ENCODE measurements at regions not wholly inside any gene's neighbourhood (a gene's known extent, or its start where the extent isn't known, plus 50 kb on each side); places are given as distances from the start of the nearest gene placed in this dataset.

DNA sequence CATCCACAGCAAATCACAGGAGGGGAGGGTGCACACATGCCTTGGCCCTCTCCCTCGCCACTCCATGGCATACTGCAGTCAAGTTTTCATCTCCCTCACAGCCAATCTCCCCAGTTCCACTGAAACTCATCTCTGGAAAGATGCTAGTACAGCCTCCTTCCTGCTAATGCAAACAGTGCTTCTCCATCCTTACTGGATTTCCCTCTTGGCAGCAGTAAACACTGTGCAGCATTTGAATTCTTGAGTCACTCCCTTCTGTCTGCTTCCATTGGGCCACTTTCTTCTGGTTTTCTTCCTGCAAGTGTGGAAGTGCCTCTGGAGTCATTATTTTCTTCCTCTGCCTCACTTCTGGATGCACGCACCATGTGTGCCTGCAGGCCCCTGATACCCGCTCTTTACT, 460.3 kb downstream of the QKI start:
- no peak overlapping the region for H3K9ac ChIP-seq (ENCODE audit: low read depth, low read length, poor library complexity, severe bottlenecking)
- H4K20me1 ChIP-seq (ENCODE audit: insufficient read depth, low read length, poor library complexity, severe bottlenecking): no peaks in the 10 kb centered on the region
- H3K27me3 ChIP-seq (ENCODE audit: insufficient read depth, low read length, poor library complexity, severe bottlenecking): no peaks in the 10 kb centered on the region
- no peak overlapping the region for H2AFZ ChIP-seq (ENCODE audit: low read length)
- H3K36me3 ChIP-seq (ENCODE audit: insufficient read depth, low read length): no peaks in the 10 kb centered on the region
- H3K4me2 ChIP-seq (ENCODE audit: low read depth, low read length, poor library complexity, severe bottlenecking): no peak overlapping the region
- TF ChIP-seq, protein P1, sequence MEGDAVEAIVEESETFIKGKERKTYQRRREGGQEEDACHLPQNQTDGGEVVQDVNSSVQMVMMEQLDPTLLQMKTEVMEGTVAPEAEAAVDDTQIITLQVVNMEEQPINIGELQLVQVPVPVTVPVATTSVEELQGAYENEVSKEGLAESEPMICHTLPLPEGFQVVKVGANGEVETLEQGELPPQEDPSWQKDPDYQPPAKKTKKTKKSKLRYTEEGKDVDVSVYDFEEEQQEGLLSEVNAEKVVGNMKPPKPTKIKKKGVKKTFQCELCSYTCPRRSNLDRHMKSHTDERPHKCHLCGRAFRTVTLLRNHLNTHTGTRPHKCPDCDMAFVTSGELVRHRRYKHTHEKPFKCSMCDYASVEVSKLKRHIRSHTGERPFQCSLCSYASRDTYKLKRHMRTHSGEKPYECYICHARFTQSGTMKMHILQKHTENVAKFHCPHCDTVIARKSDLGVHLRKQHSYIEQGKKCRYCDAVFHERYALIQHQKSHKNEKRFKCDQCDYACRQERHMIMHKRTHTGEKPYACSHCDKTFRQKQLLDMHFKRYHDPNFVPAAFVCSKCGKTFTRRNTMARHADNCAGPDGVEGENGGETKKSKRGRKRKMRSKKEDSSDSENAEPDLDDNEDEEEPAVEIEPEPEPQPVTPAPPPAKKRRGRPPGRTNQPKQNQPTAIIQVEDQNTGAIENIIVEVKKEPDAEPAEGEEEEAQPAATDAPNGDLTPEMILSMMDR (conservative IDR thresholded peaks at IDR 0.05; ENCODE audit: low read length): no peak
- no peak for TF ChIP-seq EZH2phosphoT487 (IDR thresholded peaks at IDR 0.05; ENCODE audit: borderline replicate concordance)
- peaks cover 7% of the 10 kb centered on the region; the same call in 1 of the 2 replicates for H3K9me3 ChIP-seq (ENCODE audit: insufficient read depth, low read depth, low read length)
- H3K79me2 ChIP-seq (ENCODE audit: insufficient read depth, low read length): no peaks in the 10 kb centered on the region
- H3F3A ChIP-seq (ENCODE audit: low read depth): no peaks in the 10 kb centered on the region
- no peak overlapping the region for H3K4me3 ChIP-seq (ENCODE audit: low read length, poor library complexity, severe bottlenecking)
- no peaks in the 10 kb centered on the region for H3K9me2 ChIP-seq (replicated peaks; ENCODE audit: low read depth, low read length)
- no peaks in the 10 kb centered on the region for H3K4me1 ChIP-seq (ENCODE audit: insufficient read depth, low read length, poor library complexity, severe bottlenecking)

DNA sequence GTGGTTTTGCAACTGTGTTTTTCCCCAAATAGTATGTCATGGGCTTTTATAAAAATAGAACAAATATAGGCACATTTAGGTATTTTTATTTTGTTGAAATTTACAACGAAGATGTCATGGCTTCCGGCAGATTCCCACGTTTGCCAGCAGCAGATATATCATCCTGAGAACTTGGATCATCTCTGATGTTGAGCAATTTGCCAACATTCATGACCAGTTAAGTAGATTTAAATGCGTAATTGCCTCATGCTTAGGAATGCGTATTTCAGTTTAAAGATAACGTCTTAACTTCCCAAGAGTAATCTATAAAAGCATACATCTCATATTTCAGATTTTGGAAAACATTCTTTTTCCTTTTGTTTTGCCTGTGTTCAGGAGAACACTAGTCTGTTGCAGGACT, 457.8 kb downstream of the QKI start:
- Histone ChIP-seq H3K9me2 (replicated peaks; ENCODE audit: low read depth, low read length) (no peaks in the 10 kb centered on the region), H2AFZ (ENCODE audit: low read length) (no peak overlapping the region), H3K9ac (ENCODE audit: low read depth, low read length, poor library complexity, severe bottlenecking) (no peak overlapping the region), H3K36me3 (ENCODE audit: insufficient read depth, low read length) (no peaks in the 10 kb centered on the region), H3K79me2 (ENCODE audit: insufficient read depth, low read length) (no peaks in the 10 kb centered on the region), H3K4me3 (ENCODE audit: low read length, poor library complexity, severe bottlenecking) (no peak overlapping the region), H3K4me2 (ENCODE audit: low read depth, low read length, poor library complexity, severe bottlenecking) (no peak overlapping the region), H3K4me1 (ENCODE audit: insufficient read depth, low read length, poor library complexity, severe bottlenecking) (no peaks in the 10 kb centered on the region), H3F3A (ENCODE audit: low read depth) (no peaks in the 10 kb centered on the region), H4K20me1 (ENCODE audit: insufficient read depth, low read length, poor library complexity, severe bottlenecking) (no peaks in the 10 kb centered on the region), H3K9me3 (ENCODE audit: insufficient read depth, low read depth, low read length) (no peaks in the 10 kb centered on the region; the same call in 1 of the 2 replicates), H3K27me3 (ENCODE audit: insufficient read depth, low read length, poor library complexity, severe bottlenecking) (no peaks in the 10 kb centered on the region)
- TF ChIP-seq, protein P1 (conservative IDR thresholded peaks at IDR 0.05; ENCODE audit: low read length): no peak
- TF ChIP-seq EZH2phosphoT487 (IDR thresholded peaks at IDR 0.05; ENCODE audit: borderline replicate concordance): no peak

DNA sequence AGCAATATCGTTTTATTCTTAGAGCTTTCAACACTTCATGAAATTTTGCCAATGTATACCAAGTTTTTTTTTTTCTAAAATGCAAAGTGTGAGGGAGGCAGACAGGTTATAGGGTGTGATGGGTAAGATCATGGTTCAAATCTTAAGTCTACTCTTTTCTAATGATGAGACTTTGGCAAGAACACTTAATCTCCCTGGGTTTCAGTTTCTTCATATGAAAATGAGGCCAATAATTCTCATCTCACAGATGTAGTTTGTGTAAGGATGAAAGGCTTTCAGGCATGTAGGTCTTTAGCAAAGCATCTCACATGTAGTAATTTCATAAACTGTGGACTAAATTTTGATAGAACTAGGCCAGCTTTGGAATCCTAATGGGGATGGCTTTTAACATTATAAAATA, 457.1 kb downstream of the QKI start:
- TF ChIP-seq, protein P1 (conservative IDR thresholded peaks at IDR 0.05; ENCODE audit: low read length): no peak
- TF ChIP-seq EZH2phosphoT487 (IDR thresholded peaks at IDR 0.05; ENCODE audit: borderline replicate concordance): no peak
- H4K20me1 ChIP-seq (ENCODE audit: insufficient read depth, low read length, poor library complexity, severe bottlenecking): no peaks in the 10 kb centered on the region
- no peak overlapping the region for H3K4me3 ChIP-seq (ENCODE audit: low read length, poor library complexity, severe bottlenecking)
- no peaks in the 10 kb centered on the region; the same call in 1 of the 2 replicates for H3K9me3 ChIP-seq (ENCODE audit: insufficient read depth, low read depth, low read length)
- no peak overlapping the region for H3K4me2 ChIP-seq (ENCODE audit: low read depth, low read length, poor library complexity, severe bottlenecking)
- H3K36me3 ChIP-seq (ENCODE audit: insufficient read depth, low read length): no peaks in the 10 kb centered on the region
- no peaks in the 10 kb centered on the region for H3K79me2 ChIP-seq (ENCODE audit: insufficient read depth, low read length)
- H3K4me1 ChIP-seq (ENCODE audit: insufficient read depth, low read length, poor library complexity, severe bottlenecking): no peaks in the 10 kb centered on the region
- H2AFZ ChIP-seq (ENCODE audit: low read length): no peak overlapping the region
- H3K9ac ChIP-seq (ENCODE audit: low read depth, low read length, poor library complexity, severe bottlenecking): no peak overlapping the region
- no peaks in the 10 kb centered on the region for H3K9me2 ChIP-seq (replicated peaks; ENCODE audit: low read depth, low read length)
- H3F3A ChIP-seq (ENCODE audit: low read depth): no peaks in the 10 kb centered on the region
- no peaks in the 10 kb centered on the region for H3K27me3 ChIP-seq (ENCODE audit: insufficient read depth, low read length, poor library complexity, severe bottlenecking)
